DND-41 (cell line): ENCODE measurements at regions not wholly inside any gene's neighbourhood (a gene's known extent, or its start where the extent isn't known, plus 50 kb on each side); places are given as distances from the start of the nearest gene placed in this dataset.

Experiments used
- EZH2 ChIP-seq: IDR thresholded peaks from 3 replicates; pipeline ENCODE4 v1.6.1; 2012; ENCODE audit warnings: borderline replicate concordance, low read depth, mild to moderate bottlenecking, moderate library complexity, low read length, inconsistent platforms; ENCODE audit not compliant: severe bottlenecking
- TF ChIP-seq, protein P1 (sequence below): IDR thresholded peaks from 2 replicates; pipeline ENCODE4 v1.5.1; 2012; ENCODE audit warnings: borderline replicate concordance, low read length, moderate library complexity, mild to moderate bottlenecking; ENCODE audit not compliant: poor library complexity, severe bottlenecking; ENCODE audit errors: extremely low read depth

GRCh38 chr20:56723331-56723730, 94.2 kb downstream of the TFAP2C start:
- TF ChIP-seq, protein P1, sequence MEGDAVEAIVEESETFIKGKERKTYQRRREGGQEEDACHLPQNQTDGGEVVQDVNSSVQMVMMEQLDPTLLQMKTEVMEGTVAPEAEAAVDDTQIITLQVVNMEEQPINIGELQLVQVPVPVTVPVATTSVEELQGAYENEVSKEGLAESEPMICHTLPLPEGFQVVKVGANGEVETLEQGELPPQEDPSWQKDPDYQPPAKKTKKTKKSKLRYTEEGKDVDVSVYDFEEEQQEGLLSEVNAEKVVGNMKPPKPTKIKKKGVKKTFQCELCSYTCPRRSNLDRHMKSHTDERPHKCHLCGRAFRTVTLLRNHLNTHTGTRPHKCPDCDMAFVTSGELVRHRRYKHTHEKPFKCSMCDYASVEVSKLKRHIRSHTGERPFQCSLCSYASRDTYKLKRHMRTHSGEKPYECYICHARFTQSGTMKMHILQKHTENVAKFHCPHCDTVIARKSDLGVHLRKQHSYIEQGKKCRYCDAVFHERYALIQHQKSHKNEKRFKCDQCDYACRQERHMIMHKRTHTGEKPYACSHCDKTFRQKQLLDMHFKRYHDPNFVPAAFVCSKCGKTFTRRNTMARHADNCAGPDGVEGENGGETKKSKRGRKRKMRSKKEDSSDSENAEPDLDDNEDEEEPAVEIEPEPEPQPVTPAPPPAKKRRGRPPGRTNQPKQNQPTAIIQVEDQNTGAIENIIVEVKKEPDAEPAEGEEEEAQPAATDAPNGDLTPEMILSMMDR, result no peak
- TF ChIP-seq EZH2, result no peak
